ENCODE measurements at regions not wholly inside any gene's neighbourhood (a gene's known extent, or its start where the extent isn't known, plus 50 kb on each side); places are given as distances from the start of the nearest gene placed in this dataset.

- no peak for TF ChIP-seq CTCF (IDR thresholded peaks at IDR 0.05; ENCODE audit: poor library complexity)
- no peak for TF ChIP-seq EZH2 (IDR thresholded peaks at IDR 0.05; ENCODE audit: borderline replicate concordance)
Measured at GRCh38 chrX:128717635-128718578, 665.7 kb upstream of the ACTRT1 start.

Measured in hepatocyte (in vitro differentiated cells).